HL-60 (cell line): ENCODE measurements at regions not wholly inside any gene's neighbourhood (a gene's known extent, or its start where the extent isn't known, plus 50 kb on each side); places are given as distances from the start of the nearest gene placed in this dataset.
"Not testable (repeated sequence)": the region's sequence is repeated elsewhere in the genome, so short reads cannot be mapped to it uniquely, and the experiment has no call there.

Experiments used
- DNase-seq, 2 experiments: peaks; one replicate each; pipeline ENCODE4 v3.0.0-alpha.2; 2010 to 2020; ENCODE audit warnings: low read depth in 1 of 2, low spot score in 1 of 2
- H3K27ac ChIP-seq: fragments of 250-450 bp; sonication (Bioruptor Pico); replicated peaks from 2 replicates; pipeline ENCODE4 v1.5.1; 2020; ENCODE audit warnings: mild to moderate bottlenecking, moderate library complexity
- H3K27me3 ChIP-seq: fragments of 250-450 bp; sonication (Bioruptor Pico); 2 replicates; pipeline ENCODE4 v1.5.1; 2021; ENCODE audit warnings: mild to moderate bottlenecking, moderate library complexity; ENCODE audit not compliant: insufficient read depth, poor library complexity, severe bottlenecking
- H3K4me3 ChIP-seq: replicated peaks from 2 replicates; pipeline ENCODE4 v1.5.1; 2011; ENCODE audit warnings: mild to moderate bottlenecking, control low read depth, low read length; ENCODE audit not compliant: insufficient read depth
- GABPA ChIP-seq: IDR thresholded peaks from 2 replicates; pipeline ENCODE4 v1.6.1; 2012; ENCODE audit warnings: low read depth
- POLR2AphosphoS5 ChIP-seq: IDR thresholded peaks from 2 replicates; pipeline ENCODE4 v1.6.1; 2012; ENCODE audit warnings: low read depth
- SPI1 ChIP-seq: IDR thresholded peaks from 2 replicates; pipeline ENCODE4 v1.6.1; 2012; ENCODE audit warnings: low read depth, mild to moderate bottlenecking, borderline replicate concordance
- TF ChIP-seq, protein P1 (sequence below): IDR thresholded peaks from 2 replicates; pipeline ENCODE4 v1.6.1; 2012; ENCODE audit warnings: low read depth; ENCODE audit not compliant: insufficient replicate concordance
- TF ChIP-seq, protein P2 (sequence below): IDR thresholded peaks from one replicate; pipeline ENCODE4 v1.5.1; 2011; ENCODE audit warnings: low read length, control low read depth, inconsistent platforms; ENCODE audit not compliant: insufficient read depth

DNA sequence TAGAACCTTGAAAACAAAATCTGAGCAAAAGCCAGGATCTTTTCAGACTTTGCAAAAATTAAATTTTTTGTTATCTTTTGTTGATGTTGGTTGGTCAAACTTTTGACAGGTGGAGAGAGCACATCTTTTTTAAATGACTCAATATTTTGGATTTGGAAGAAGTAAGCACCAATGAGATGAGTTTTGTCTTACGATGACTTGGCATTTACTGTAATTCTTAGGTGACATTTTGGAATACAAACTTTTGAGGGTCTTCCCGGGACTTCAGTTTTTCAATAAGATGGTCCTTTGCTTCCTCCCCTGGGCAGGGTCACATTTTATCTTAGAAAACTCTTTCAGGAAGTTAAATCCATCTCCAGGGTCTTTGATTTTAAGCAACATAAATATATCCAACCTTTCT lies 423.9 kb downstream of the HS3ST3B1 start:
- TF ChIP-seq, protein P1, sequence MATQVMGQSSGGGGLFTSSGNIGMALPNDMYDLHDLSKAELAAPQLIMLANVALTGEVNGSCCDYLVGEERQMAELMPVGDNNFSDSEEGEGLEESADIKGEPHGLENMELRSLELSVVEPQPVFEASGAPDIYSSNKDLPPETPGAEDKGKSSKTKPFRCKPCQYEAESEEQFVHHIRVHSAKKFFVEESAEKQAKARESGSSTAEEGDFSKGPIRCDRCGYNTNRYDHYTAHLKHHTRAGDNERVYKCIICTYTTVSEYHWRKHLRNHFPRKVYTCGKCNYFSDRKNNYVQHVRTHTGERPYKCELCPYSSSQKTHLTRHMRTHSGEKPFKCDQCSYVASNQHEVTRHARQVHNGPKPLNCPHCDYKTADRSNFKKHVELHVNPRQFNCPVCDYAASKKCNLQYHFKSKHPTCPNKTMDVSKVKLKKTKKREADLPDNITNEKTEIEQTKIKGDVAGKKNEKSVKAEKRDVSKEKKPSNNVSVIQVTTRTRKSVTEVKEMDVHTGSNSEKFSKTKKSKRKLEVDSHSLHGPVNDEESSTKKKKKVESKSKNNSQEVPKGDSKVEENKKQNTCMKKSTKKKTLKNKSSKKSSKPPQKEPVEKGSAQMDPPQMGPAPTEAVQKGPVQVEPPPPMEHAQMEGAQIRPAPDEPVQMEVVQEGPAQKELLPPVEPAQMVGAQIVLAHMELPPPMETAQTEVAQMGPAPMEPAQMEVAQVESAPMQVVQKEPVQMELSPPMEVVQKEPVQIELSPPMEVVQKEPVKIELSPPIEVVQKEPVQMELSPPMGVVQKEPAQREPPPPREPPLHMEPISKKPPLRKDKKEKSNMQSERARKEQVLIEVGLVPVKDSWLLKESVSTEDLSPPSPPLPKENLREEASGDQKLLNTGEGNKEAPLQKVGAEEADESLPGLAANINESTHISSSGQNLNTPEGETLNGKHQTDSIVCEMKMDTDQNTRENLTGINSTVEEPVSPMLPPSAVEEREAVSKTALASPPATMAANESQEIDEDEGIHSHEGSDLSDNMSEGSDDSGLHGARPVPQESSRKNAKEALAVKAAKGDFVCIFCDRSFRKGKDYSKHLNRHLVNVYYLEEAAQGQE, result no peak
- TF ChIP-seq POLR2AphosphoS5 (no peak), SPI1 (no peak), GABPA (no peak)
- TF ChIP-seq, protein P2, sequence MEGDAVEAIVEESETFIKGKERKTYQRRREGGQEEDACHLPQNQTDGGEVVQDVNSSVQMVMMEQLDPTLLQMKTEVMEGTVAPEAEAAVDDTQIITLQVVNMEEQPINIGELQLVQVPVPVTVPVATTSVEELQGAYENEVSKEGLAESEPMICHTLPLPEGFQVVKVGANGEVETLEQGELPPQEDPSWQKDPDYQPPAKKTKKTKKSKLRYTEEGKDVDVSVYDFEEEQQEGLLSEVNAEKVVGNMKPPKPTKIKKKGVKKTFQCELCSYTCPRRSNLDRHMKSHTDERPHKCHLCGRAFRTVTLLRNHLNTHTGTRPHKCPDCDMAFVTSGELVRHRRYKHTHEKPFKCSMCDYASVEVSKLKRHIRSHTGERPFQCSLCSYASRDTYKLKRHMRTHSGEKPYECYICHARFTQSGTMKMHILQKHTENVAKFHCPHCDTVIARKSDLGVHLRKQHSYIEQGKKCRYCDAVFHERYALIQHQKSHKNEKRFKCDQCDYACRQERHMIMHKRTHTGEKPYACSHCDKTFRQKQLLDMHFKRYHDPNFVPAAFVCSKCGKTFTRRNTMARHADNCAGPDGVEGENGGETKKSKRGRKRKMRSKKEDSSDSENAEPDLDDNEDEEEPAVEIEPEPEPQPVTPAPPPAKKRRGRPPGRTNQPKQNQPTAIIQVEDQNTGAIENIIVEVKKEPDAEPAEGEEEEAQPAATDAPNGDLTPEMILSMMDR, result no peak
- Histone ChIP-seq H3K4me3 (no peak overlapping the region), H3K27ac (no peak overlapping the region), H3K27me3 (no peaks in the 10 kb centered on the region)
- no peak for DNase-seq

DNA sequence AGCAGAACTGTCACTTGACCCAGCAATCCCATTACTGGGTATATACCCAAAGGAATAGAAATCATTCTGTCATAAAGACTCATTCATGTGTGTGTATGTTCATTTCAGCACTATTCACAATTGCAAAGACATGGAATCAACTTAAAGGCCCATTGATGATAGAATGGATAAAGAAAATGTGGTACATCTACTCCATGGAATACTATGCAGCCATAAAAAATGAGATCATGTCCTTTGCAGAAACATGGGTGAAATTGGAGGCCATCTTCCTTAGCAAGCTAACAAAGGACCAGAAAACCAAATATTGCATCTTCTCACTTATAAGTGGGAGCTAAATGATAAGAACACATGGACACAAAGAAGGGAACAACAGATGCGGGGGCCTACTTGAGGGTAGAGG lies 422.5 kb downstream of the HS3ST3B1 start:
- H3K4me3 ChIP-seq, DNase-seq, H3K27ac ChIP-seq, H3K27me3 ChIP-seq: not testable (repeated sequence)

DNA sequence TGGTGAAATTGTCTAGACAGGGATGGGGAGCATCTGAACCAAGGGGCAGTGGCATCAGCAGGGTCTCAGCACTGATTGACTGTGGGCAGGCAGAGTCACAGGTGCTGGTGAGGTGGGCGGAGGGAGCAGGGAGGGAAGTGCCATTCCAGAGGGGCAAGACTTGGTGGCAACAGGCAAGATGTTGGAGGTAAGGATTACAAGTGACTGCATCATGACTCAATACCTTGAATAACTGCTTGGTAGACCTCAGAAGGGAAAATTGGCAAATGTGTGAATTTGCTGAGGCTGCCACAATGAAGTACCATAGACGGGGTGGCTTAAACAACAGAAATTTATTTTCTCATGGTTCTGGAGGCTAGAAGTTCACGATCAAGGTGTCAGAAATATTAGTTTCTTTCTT lies 419.1 kb downstream of the HS3ST3B1 start:
- H3K27me3 ChIP-seq, result no peaks in the 10 kb centered on the region
- TF ChIP-seq SPI1 (no peak), GABPA (no peak), POLR2AphosphoS5 (no peak)
- TF ChIP-seq, protein P2, result no peak
- TF ChIP-seq, protein P1, result no peak

DNA sequence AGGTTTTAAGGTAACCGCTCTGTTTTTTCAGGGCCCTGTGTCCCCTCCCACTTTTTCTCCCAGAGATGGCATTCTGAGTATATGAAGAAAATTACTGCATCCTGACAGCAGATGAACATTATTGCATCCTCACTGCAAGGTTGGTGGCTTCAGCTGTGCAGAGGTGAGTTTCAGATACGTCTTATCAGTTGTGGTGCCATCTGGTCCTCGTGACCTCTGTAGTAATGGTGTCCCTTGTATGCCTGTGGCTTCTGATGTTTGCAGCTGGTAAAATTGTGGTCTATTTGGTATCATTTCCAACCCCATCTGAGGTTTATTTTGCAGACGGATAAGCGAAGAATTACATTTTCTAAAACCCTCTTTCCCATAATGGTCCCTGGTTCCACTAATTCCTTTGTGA lies 417.0 kb downstream of the HS3ST3B1 start:
- TF ChIP-seq, protein P1, result no peak
- no peak for TF ChIP-seq POLR2AphosphoS5
- Histone ChIP-seq H3K27me3 (no peaks in the 10 kb centered on the region), H3K4me3 (no peak overlapping the region), H3K27ac (no peak overlapping the region)
- no peak for DNase-seq

More for the DNA sequence above, 419.1 kb downstream of the HS3ST3B1 start:
- no peak for DNase-seq
- Histone ChIP-seq H3K4me3 (no peak overlapping the region), H3K27ac (no peak overlapping the region)
